Keratinocyte (primary cell): ENCODE measurements at regions not wholly inside any gene's neighbourhood (a gene's known extent, or its start where the extent isn't known, plus 50 kb on each side); places are given as distances from the start of the nearest gene placed in this dataset.

Experiments used
- DNase-seq: peaks from one replicate; pipeline ENCODE4 v3.0.0-alpha.2; 2011; ENCODE audit warnings: low read depth, missing footprints, low spot score
- FAIRE-seq: peaks from 2 replicates; lab custom pipeline; 2011; peaks lifted over from hg19 to GRCh38; lab: Jason Lieb, UNC
- H2AFZ ChIP-seq: 2 replicates; pipeline ENCODE4 v1.6.0; 2012; ENCODE audit warnings: low read length, control low read depth, inconsistent platforms; ENCODE audit not compliant: control insufficient read depth
- H3K27ac ChIP-seq: 2 replicates; pipeline ENCODE4 v1.5.1; 2011; ENCODE audit warnings: low read length; ENCODE audit not compliant: control insufficient read depth, insufficient read depth
- H3K27me3 ChIP-seq: 3 replicates; pipeline ENCODE4 v1.6.0; 2011; ENCODE audit warnings: low read length; ENCODE audit not compliant: control insufficient read depth, insufficient read depth; ENCODE audit errors: extremely low read depth
- H3K36me3 ChIP-seq, 2 experiments: 2 replicates in 1 of 2; 3 replicates in 1 of 2; pipeline ENCODE4 v1.5.1; 2011; ENCODE audit warnings: low read length in 2 of 2, mild to moderate bottlenecking in 1 of 2; ENCODE audit not compliant: control insufficient read depth in 2 of 2, insufficient read depth in 2 of 2; ENCODE audit errors: extremely low read depth in 1 of 2
- H3K4me1 ChIP-seq: 3 replicates; pipeline ENCODE4 v1.5.1; 2011; ENCODE audit warnings: low read length; ENCODE audit not compliant: control insufficient read depth, insufficient read depth; ENCODE audit errors: extremely low read depth
- H3K4me2 ChIP-seq: 3 replicates; pipeline ENCODE4 v1.6.0; 2011; ENCODE audit warnings: low read depth, low read length; ENCODE audit not compliant: control insufficient read depth, insufficient read depth; ENCODE audit errors: extremely low read depth
- H3K4me3 ChIP-seq, 3 experiments: fragments of 200-600 bp in 1 of 3; sonication (generic) in 1 of 3; 2 replicates in 2 of 3; 3 replicates in 1 of 3; pipeline ENCODE4 v1.5.1; 2011 to 2016; ENCODE audit warnings: low read length in 3 of 3, mild to moderate bottlenecking in 3 of 3, control low read depth in 2 of 3, inconsistent platforms in 1 of 3, low read depth in 1 of 3, mixed read lengths in 1 of 3, mixed run types in 1 of 3, moderate library complexity in 1 of 3; ENCODE audit not compliant: control insufficient read depth in 2 of 3, insufficient read depth in 2 of 3; ENCODE audit errors: extremely low read depth in 1 of 3
- H3K79me2 ChIP-seq: 2 replicates; pipeline ENCODE4 v1.6.0; 2012; ENCODE audit warnings: low read length; ENCODE audit not compliant: control insufficient read depth, insufficient read depth
- H3K9ac ChIP-seq: 3 replicates; pipeline ENCODE4 v1.6.0; 2011; ENCODE audit warnings: low read length; ENCODE audit not compliant: control insufficient read depth, insufficient read depth; ENCODE audit errors: extremely low read depth
- H3K9me1 ChIP-seq: 3 replicates; pipeline ENCODE4 v1.6.0; 2011; ENCODE audit warnings: low read length; ENCODE audit not compliant: control insufficient read depth, insufficient read depth; ENCODE audit errors: extremely low read depth
- H3K9me3 ChIP-seq: 2 replicates; pipeline ENCODE4 v1.5.1; 2012; ENCODE audit warnings: low read depth, low read length; ENCODE audit not compliant: control insufficient read depth
- H4K20me1 ChIP-seq: 3 replicates; pipeline ENCODE4 v1.6.0; 2011; ENCODE audit warnings: low read length; ENCODE audit not compliant: control insufficient read depth, insufficient read depth; ENCODE audit errors: extremely low read depth
- CTCF ChIP-seq, 3 experiments: IDR thresholded peaks in 1 of 3; conservative IDR thresholded peaks in 1 of 3; optimal IDR thresholded peaks in 1 of 3; 2 replicates in 2 of 3; 3 replicates in 1 of 3; pipeline versions ENCODE3 to v1.5.1; 2011; ENCODE audit warnings: low read length in 3 of 3, mild to moderate bottlenecking in 3 of 3, moderate library complexity in 2 of 3, control low read depth in 1 of 3, inconsistent platforms in 1 of 3; ENCODE audit not compliant: insufficient read depth in 2 of 3; ENCODE audit errors: extremely low read depth in 1 of 3
- EZH2 ChIP-seq: IDR thresholded peaks from one replicate; pipeline ENCODE4 v1.6.1; 2012; ENCODE audit warnings: inconsistent platforms, mild to moderate bottlenecking, low read length, moderate library complexity
- dilution Hi-C: fragments of 300-500 bp; cut with MboI; formaldehyde crosslinking; loops from one replicate; pipeline ENCODE4 v1.7.0; 2020; ENCODE audit warnings: low sequenced_read_pairs; ENCODE audit not compliant: extremely low pct_ligation_motif_present

GRCh38 chr15:31802761-31803160 lies 227.6 kb upstream of the CHRNA7 start:
- DNase-seq, result no peak
- H3K36me3 ChIP-seq, result no peaks in the 10 kb centered on the region
- no peak overlapping the region for H3K9ac ChIP-seq
- H3K79me2 ChIP-seq, result no peaks in the 10 kb centered on the region
- no peak overlapping the region for H3K4me3 ChIP-seq
- FAIRE-seq, result no peak
- no peaks in the 10 kb centered on the region for H4K20me1 ChIP-seq
- TF ChIP-seq CTCF (optimal IDR thresholded peaks at IDR 0.05 in 1 of 3, IDR thresholded peaks at IDR 0.05 in 1 of 3, conservative IDR thresholded peaks at IDR 0.05 in 1 of 3; ENCODE audit: extremely low read depth in 1 of 3, insufficient read depth in 2 of 3, low read length in 3 of 3) (no peak), EZH2 (no peak)
- no peak overlapping the region for H2AFZ ChIP-seq
- no peaks in the 10 kb centered on the region for H3K9me1 ChIP-seq
- H3K4me1 ChIP-seq, result no peaks in the 10 kb centered on the region
- dilution Hi-C loops, result no loop called here
- no peak overlapping the region for H3K4me2 ChIP-seq
- H3K9me3 ChIP-seq, result no peaks in the 10 kb centered on the region
- no peaks in the 10 kb centered on the region for H3K27me3 ChIP-seq
- H3K27ac ChIP-seq, result no peak overlapping the region

DNA sequence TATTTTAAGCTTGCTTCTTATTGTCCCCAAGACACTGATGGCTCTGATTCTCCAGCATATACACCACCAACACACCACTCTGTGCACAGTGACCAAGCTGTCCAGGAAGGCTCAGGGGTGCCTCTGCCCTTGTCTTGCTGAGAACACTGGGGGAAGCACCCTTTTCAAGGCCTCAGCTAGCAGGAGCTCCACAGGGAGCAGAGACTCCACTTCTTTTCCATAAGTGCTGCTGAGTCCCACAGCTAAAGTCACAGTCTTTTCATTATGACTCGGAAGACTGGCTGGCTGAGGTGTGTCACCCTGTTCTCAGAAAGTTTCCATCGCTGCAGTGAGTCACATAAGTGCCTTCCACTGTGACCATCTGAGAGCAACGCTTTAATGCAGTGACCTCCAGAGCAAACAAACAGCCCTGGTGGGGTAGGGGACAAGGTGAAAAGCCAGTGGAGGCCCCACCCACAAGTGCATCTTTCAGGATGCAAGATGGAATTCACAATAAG lies 226.9 kb upstream of the CHRNA7 start:
- Histone ChIP-seq H3K4me3 (no peak overlapping the region), H3K4me1 (no peaks in the 10 kb centered on the region), H3K27me3 (no peaks in the 10 kb centered on the region), H4K20me1 (no peaks in the 10 kb centered on the region), H3K79me2 (no peaks in the 10 kb centered on the region), H3K27ac (no peak overlapping the region), H2AFZ (no peak overlapping the region), H3K9me1 (no peaks in the 10 kb centered on the region), H3K36me3 (no peaks in the 10 kb centered on the region), H3K9me3 (no peaks in the 10 kb centered on the region), H3K9ac (no peak overlapping the region), H3K4me2 (no peak overlapping the region)
- dilution Hi-C loops, result no loop called here
- no peak for DNase-seq
- FAIRE-seq, result no peak
- TF ChIP-seq CTCF (optimal IDR thresholded peaks at IDR 0.05 in 1 of 3, IDR thresholded peaks at IDR 0.05 in 1 of 3, conservative IDR thresholded peaks at IDR 0.05 in 1 of 3; ENCODE audit: extremely low read depth in 1 of 3, insufficient read depth in 2 of 3, low read length in 3 of 3), result no peak
- no peak for TF ChIP-seq EZH2
